Epidermal melanocyte (primary cell): ENCODE measurements at regions not wholly inside any gene's neighbourhood (a gene's known extent, or its start where the extent isn't known, plus 50 kb on each side); places are given as distances from the start of the nearest gene placed in this dataset.
A peak's percentile ranks its signal among the peaks of the same experiment; 100 is the strongest.
"Not testable (repeated sequence)": the region's sequence is repeated elsewhere in the genome, so short reads cannot be mapped to it uniquely, and the experiment has no call there.

Source experiments
- DNase-seq: peaks from one replicate; pipeline ENCODE4 v3.0.0; 2011; ENCODE audit warnings: low spot score; ENCODE audit not compliant: insufficient read length

- DNase-seq = peak; percentile 33
Measured at GRCh38 chr4:107391630-107392028, 328.4 kb downstream of the PAPSS1 start.

- DNase-seq = no peak
Measured at GRCh38 chr4:107391009-107391629, 328.9 kb downstream of the PAPSS1 start.

GRCh38 chr4:107389965-107390364, 330.1 kb downstream of the PAPSS1 start:
- DNase-seq = no peak

GRCh38 chr4:107388736-107389274, 331.2 kb downstream of the PAPSS1 start:
- no peak for DNase-seq

- DNase-seq = no peak
Measured at GRCh38 chr4:107380836-107381438, 339.1 kb downstream of the PAPSS1 start.

- DNase-seq = no peak
Measured at GRCh38 chr4:107380190-107380589, 339.8 kb downstream of the PAPSS1 start.

GRCh38 chr4:107379054-107379869, 340.8 kb downstream of the PAPSS1 start:
- DNase-seq = no peak

GRCh38 chr4:107376293-107376692, 340.2 kb upstream of the DKK2 start:
- no peak for DNase-seq

- DNase-seq = no peak
Measured at GRCh38 chr4:107366900-107367299, 330.8 kb upstream of the DKK2 start.

- DNase-seq = no peak
Measured at GRCh38 chr4:107366016-107366735, 330.1 kb upstream of the DKK2 start.

GRCh38 chr4:107363125-107363524, 327.0 kb upstream of the DKK2 start:
- no peak for DNase-seq

- DNase-seq = no peak
Measured at GRCh38 chr4:107359208-107359607, 323.1 kb upstream of the DKK2 start.

- DNase-seq = not testable (repeated sequence)
Measured at GRCh38 chr4:107354304-107354703, 318.2 kb upstream of the DKK2 start.

- DNase-seq = no peak
Measured at GRCh38 chr4:107351196-107351595, 315.1 kb upstream of the DKK2 start.

GRCh38 chr4:107349732-107350131, 313.6 kb upstream of the DKK2 start:
- DNase-seq = no peak

GRCh38 chr4:107349266-107349665, 313.2 kb upstream of the DKK2 start:
- no peak for DNase-seq

GRCh38 chr4:107348188-107349050, 312.3 kb upstream of the DKK2 start:
- DNase-seq = no peak

GRCh38 chr4:107333518-107333917, 297.4 kb upstream of the DKK2 start:
- no peak for DNase-seq

GRCh38 chr4:107332656-107333055, 296.5 kb upstream of the DKK2 start:
- DNase-seq = not testable (repeated sequence)

GRCh38 chr4:107330916-107331315, 294.8 kb upstream of the DKK2 start:
- DNase-seq = no peak

GRCh38 chr4:107319386-107319785, 283.3 kb upstream of the DKK2 start:
- DNase-seq = no peak
